Fibroblast of peridontal ligament (primary cell): ENCODE measurements at regions not wholly inside any gene's neighbourhood (a gene's known extent, or its start where the extent isn't known, plus 50 kb on each side); places are given as distances from the start of the nearest gene placed in this dataset.
"Not testable (repeated sequence)": the region's sequence is repeated elsewhere in the genome, so short reads cannot be mapped to it uniquely, and the experiment has no call there.

Source experiments
- DNase-seq: peaks from one replicate; pipeline ENCODE4 v3.0.0-alpha.2; 2010; ENCODE audit errors: extremely low read depth

GRCh38 chr1:101367630-101368029 is 130.8 kb downstream of the S1PR1 start:
- no peak for DNase-seq

GRCh38 chr1:101370488-101370887 is 133.7 kb downstream of the S1PR1 start:
- no peak for DNase-seq

- peak; percentile 57 for DNase-seq
Measured at GRCh38 chr1:101371259-101371658, 134.4 kb downstream of the S1PR1 start.

GRCh38 chr1:101373570-101373969 is 136.8 kb downstream of the S1PR1 start:
- no peak for DNase-seq

- DNase-seq: not testable (repeated sequence)
Measured at GRCh38 chr1:101375448-101375847, 138.6 kb downstream of the S1PR1 start.

- DNase-seq: peak; percentile 13
Measured at GRCh38 chr1:101376121-101377083, 139.6 kb downstream of the S1PR1 start.

- no peak for DNase-seq
Measured at GRCh38 chr1:101377084-101377835, 140.4 kb downstream of the S1PR1 start.

- DNase-seq: no peak
Measured at GRCh38 chr1:101379037-101379436, 142.2 kb downstream of the S1PR1 start.

- no peak for DNase-seq
Measured at GRCh38 chr1:101379950-101380349, 143.1 kb downstream of the S1PR1 start.

GRCh38 chr1:101382135-101382534 is 145.3 kb downstream of the S1PR1 start:
- DNase-seq: no peak

GRCh38 chr1:101388904-101389546 is 152.2 kb downstream of the S1PR1 start:
- peak; percentile 12 for DNase-seq

- no peak for DNase-seq
Measured at GRCh38 chr1:101389547-101389929, 152.7 kb downstream of the S1PR1 start.

- DNase-seq: no peak
Measured at GRCh38 chr1:101392552-101392951, 155.7 kb downstream of the S1PR1 start.

- DNase-seq: no peak
Measured at GRCh38 chr1:101394041-101394440, 157.2 kb downstream of the S1PR1 start.

- DNase-seq: no peak
Measured at GRCh38 chr1:101399222-101399621, 162.4 kb downstream of the S1PR1 start.

GRCh38 chr1:101406271-101406670 is 169.5 kb downstream of the S1PR1 start:
- no peak for DNase-seq

- DNase-seq: no peak
Measured at GRCh38 chr1:101406681-101407080, 169.9 kb downstream of the S1PR1 start.

GRCh38 chr1:101407505-101408211 is 170.8 kb downstream of the S1PR1 start:
- no peak for DNase-seq

- DNase-seq: no peak
Measured at GRCh38 chr1:101408212-101409042, 171.6 kb downstream of the S1PR1 start.

GRCh38 chr1:101409102-101409501 is 172.3 kb downstream of the S1PR1 start:
- DNase-seq: no peak
